NCI-H345 treated with DMSO at 0.1 percent for 48 hours (cell line): ENCODE measurements at regions not wholly inside any gene's neighbourhood (a gene's known extent, or its start where the extent isn't known, plus 50 kb on each side); places are given as distances from the start of the nearest gene placed in this dataset.
A peak's percentile ranks its signal among the peaks of the same experiment; 100 is the strongest.

Experiments
- DNase-seq: peaks from one replicate; lab custom pipeline; 2025; ENCODE audit not compliant: unreplicated experiment; lab: John Stamatoyannopoulos, UW

- DNase-seq: no peak
Observed at GRCh38 chr10:10794791-10795191, 222.9 kb upstream of the CELF2 start.

GRCh38 chr10:10796061-10796773 is 221.5 kb upstream of the CELF2 start:
- DNase-seq: no peak

DNA sequence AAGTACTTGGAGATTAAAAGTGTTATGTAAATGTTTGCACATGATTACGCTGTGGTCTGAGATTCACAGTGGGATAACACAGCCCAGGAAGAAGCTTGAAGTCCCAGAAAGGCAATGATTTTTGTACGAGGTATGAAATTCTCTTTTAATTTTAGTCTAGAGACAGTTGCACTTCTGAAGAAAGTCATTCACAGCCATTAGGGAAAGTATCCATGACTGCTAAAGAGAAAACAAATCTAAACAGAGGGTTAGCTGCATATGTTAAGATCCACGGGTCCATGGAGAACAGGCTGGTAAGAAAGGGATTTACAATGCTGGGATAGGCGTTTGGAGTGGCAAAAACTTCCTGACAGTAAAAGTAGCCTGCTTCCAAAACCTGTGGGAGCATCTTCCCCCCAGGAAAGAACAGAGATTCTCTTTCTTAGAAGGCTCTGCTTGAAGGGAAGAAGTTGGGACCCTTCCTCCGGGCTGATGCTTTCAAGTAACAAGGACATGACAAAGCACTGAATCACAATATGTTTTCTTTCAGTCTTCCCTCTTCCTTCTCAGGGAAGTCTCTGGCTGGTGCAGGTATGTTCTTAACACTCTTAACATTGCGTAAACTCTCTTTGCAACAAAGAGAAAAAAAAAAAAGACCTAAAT is 220.8 kb upstream of the CELF2 start:
- no peak for DNase-seq

DNA sequence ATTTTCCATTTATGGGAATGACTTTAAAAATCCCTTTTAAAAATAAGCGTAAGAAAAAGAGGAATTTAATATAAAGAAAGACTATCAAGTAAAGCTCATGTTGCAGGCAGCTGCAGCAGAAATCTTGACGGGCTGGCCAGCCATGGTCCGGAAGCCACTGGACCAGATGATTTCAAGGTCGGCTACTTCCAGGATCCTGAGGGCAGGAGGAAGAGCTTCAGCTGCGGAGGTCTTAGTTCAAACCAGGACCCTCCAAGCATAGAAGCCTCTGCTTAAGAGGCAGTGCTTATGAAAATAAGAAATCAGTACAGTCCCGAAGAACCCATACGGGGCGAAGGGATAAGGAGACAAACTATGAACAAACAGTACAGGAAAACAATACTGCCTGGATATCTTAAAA is 220.2 kb upstream of the CELF2 start:
- no peak for DNase-seq

DNA sequence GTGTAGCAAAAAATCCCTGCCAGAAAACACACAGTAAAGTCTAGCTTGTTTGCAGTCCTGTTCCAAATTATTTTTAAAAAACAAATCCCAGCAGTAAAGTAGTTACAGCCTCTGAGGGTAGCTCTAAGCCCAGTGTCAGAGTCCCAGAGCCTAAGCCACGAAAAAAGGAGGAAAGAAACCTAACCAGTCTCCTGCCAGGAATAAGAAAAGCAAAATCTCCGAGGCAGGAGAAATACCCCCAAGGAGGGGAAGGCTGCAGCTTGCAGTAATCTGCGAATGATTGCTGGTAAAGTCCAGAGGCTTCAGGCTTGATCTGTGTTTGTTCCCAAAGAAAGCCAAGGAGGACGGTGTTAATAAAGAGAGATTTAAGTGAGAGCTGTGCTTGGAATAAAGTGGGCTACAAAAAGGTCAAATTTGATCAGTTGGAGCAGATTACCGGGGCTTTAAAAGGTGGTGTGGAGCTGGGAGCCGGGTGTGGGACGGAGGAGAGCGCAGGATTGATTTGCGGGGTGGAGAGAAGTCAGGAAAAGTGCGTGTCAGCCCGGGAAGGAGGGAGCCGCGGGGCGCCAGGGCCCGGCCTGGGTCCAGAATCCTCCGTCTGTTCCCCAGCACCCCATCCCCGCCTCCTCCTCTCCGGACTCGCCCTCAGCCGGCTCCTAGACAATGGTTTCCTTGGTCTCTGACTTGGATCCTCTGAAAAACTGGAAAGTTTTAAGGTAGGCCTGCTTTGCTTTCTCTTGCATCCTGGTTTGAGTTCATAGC is 219.4 kb upstream of the CELF2 start:
- no peak for DNase-seq

DNA sequence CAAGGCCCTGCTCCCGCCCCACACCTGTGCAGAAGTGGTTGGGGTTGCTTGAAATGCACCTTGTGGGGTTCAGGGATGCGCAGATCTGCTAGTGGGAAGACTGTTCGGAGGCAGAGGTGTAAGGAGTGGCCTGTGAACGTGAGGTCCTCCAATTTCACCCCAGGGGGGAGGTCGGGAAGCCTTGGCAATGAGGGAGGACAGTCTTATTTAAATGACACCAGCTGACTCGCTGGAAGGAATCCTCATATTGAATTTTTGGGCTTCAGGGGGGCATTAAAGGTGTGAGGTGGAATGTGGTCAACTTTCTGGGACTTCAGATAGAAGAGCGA is 218.8 kb upstream of the CELF2 start:
- no peak for DNase-seq

GRCh38 chr10:10800961-10801360 is 216.7 kb upstream of the CELF2 start:
- DNase-seq: no peak

GRCh38 chr10:10803278-10803677 is 214.4 kb upstream of the CELF2 start:
- DNase-seq: no peak

GRCh38 chr10:10804061-10804460 is 213.6 kb upstream of the CELF2 start:
- no peak for DNase-seq

DNA sequence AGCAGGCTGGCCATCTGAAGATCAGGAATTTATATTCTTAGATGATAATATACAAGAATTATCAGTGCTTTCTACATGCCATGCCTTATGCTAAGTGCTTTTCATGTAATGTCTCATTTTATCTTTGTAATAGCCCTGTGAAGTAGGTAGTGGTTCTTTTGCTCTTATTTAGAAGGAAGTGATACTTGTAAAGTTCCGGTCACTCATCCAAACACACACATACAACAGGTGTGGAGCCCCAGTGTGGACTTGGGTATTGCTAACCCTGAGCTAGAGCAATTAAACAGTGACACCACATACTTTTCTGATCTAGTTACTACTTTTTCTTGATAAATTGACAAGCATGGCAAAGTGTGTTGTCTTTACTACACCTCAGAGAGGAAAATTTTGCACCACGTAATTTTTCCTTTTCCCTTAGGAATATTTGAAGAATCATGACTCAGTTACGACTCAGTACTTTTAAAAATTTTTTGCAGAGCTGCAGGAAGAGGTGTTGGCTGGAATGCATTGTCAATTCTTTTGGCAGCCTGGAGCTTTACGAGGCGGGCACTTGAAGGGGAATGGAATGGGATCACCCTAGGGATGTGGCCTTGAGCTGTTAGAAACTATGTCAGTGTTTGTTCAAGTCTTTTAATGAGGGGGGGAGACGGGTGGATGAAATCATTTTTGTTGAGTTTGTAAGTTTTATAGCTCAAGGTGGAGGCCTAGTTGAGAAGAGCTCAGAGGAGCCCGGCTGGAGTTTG is 212.5 kb upstream of the CELF2 start:
- no peak for DNase-seq

GRCh38 chr10:10807106-10807505 is 210.6 kb upstream of the CELF2 start:
- no peak for DNase-seq

- DNase-seq: no peak
Observed at GRCh38 chr10:10811562-10811961, 206.1 kb upstream of the CELF2 start.

DNA sequence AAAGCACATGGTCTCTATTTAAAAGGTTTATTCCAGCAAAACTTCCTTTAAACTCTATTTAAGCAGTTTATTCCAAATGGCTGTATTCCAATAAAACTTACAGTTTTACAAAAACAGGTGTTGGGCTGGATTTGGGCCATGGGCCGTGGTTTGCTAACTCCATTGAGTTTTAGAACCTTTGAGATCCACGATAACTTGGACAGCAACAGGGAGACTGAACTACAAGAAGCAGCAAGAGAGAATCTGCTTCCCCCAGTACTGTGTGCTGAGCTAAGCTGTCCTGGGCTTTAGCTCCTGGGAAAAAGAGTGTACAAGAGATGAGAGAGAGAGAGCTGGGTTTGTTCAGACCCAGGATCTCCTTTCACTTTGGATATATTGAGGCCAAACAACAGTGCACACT is 204.0 kb upstream of the CELF2 start:
- no peak for DNase-seq

DNA sequence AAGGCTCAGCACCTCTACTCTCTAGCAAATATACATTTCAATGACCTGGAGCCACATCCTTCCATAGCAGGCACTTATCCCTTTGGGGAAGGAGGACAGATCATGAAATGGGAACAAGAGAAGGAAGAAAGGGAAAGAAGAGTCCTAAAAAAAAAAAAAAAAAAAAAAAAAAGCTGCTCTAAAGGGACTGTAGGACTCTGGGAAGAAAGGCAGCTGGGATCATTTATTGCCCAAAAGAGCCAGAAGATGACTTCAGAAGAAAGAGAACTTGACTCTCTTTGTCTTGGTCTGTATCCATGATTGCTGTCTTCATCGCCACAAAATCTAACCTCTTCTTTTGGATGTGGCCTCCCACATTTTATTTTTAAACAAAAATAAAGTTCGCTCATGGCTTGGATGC is 203.6 kb upstream of the CELF2 start:
- DNase-seq: no peak

GRCh38 chr10:10816447-10816846 is 201.2 kb upstream of the CELF2 start:
- DNase-seq: no peak

GRCh38 chr10:10817609-10818008 is 200.1 kb upstream of the CELF2 start:
- no peak for DNase-seq

DNA sequence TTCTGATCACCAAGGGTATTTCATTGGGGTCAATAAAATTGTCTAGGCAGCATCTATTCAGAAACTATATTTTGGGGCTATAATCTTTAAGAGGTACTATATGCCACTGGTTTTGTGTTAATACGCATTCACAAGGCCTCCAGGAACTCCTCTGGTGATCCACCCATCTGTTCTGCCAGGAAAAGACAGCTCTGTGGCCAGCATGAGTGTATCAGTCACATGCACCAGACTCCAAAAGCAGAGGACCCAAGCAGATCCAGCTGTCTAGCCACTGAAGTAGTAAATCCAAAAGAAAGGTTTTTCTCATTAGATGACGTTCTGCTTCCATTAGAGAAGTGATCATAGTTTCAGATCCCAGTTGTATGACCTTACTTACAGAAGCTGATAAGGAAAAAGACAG is 199.6 kb upstream of the CELF2 start:
- DNase-seq: no peak

- no peak for DNase-seq
Observed at GRCh38 chr10:10819206-10819856, 198.3 kb upstream of the CELF2 start.

- peak; percentile 0 for DNase-seq
Observed at GRCh38 chr10:10821926-10822325, 195.7 kb upstream of the CELF2 start.

- no peak for DNase-seq
Observed at GRCh38 chr10:10824591-10825148, 193.0 kb upstream of the CELF2 start.

GRCh38 chr10:10826125-10826524 is 191.5 kb upstream of the CELF2 start:
- no peak for DNase-seq
